HCT116 (cell line): ENCODE measurements at regions not wholly inside any gene's neighbourhood (a gene's known extent, or its start where the extent isn't known, plus 50 kb on each side); places are given as distances from the start of the nearest gene placed in this dataset.

Experiments
- CTCF ChIP-seq, 3 experiments: fragments of 200-600 bp in 1 of 3; sonication (generic) in 1 of 3; IDR thresholded peaks in 2 of 3; conservative IDR thresholded peaks in 1 of 3; 2 replicates each; pipeline ENCODE4 v1.5.1; 2012 to 2017; ENCODE audit warnings: low read depth in 2 of 3, low read length in 2 of 3, antibody characterized with exemption in 1 of 3, borderline replicate concordance in 1 of 3, control low read depth in 1 of 3, mild to moderate bottlenecking in 1 of 3, mixed read lengths in 1 of 3, mixed run types in 1 of 3, moderate library complexity in 1 of 3; ENCODE audit not compliant: insufficient read depth in 1 of 3
- POLR2A ChIP-seq: IDR thresholded peaks from 2 replicates; pipeline ENCODE4 v1.7.0; 2011; ENCODE audit warnings: borderline replicate concordance; ENCODE audit not compliant: insufficient read depth, insufficient read length; ENCODE audit errors: extremely low read depth

- TF ChIP-seq CTCF (IDR thresholded peaks at IDR 0.05 in 2 of 3, conservative IDR thresholded peaks at IDR 0.05 in 1 of 3; ENCODE audit: borderline replicate concordance in 1 of 3, insufficient read depth in 1 of 3, low read depth in 2 of 3, low read length in 2 of 3): no peak
- no peak for TF ChIP-seq POLR2A
Observed at GRCh38 chr2:176546550-176546949, 277.3 kb downstream of the MTX2 start.
